ES-I3 (cell line): ENCODE measurements at regions not wholly inside any gene's neighbourhood (a gene's known extent, or its start where the extent isn't known, plus 50 kb on each side); places are given as distances from the start of the nearest gene placed in this dataset.
"Not testable (repeated sequence)": the region's sequence is repeated elsewhere in the genome, so short reads cannot be mapped to it uniquely, and the experiment has no call there.

Source experiments
- H3K36me3 ChIP-seq: 2 replicates; pipeline ENCODE4 v1.6.1; 2013; ENCODE audit warnings: mild to moderate bottlenecking, low read length, control low read depth, moderate library complexity; ENCODE audit not compliant: insufficient read depth
- H3K4me1 ChIP-seq: 2 replicates; pipeline ENCODE4 v1.6.1; 2013; ENCODE audit warnings: mild to moderate bottlenecking, control low read depth, low read length; ENCODE audit not compliant: insufficient read depth
- H3K9ac ChIP-seq: 2 replicates; pipeline ENCODE4 v1.6.1; 2013; ENCODE audit warnings: low read depth, mild to moderate bottlenecking, low read length, moderate library complexity
- H3K9me3 ChIP-seq: 2 replicates; pipeline ENCODE4 v1.6.1; 2013; ENCODE audit warnings: mild to moderate bottlenecking, low read length, moderate library complexity; ENCODE audit not compliant: control insufficient read depth, insufficient read depth

DNA sequence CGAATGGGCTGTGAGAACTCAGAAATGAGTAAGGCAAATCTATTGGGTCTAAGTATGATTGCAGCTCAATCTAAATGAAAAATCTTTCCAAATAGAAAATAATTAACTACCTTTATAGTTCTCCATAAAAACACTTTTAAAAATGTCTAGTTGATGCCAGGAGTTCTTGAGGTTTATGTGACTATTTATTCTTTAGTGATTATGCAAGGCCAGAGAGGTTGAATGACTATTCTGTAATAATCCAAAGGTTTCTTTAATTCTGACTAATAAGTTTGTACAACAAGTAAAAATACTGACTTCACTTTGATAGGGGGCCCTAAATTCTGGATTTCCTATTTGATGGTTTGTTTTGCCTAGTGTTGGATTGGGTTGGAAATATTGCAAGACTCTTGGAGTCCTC, 461.2 kb downstream of the EPM2A start:
- Histone ChIP-seq H3K9me3 (no peaks in the 10 kb centered on the region), H3K4me1 (no peaks in the 10 kb centered on the region), H3K36me3 (no peaks in the 10 kb centered on the region), H3K9ac (no peak overlapping the region)

DNA sequence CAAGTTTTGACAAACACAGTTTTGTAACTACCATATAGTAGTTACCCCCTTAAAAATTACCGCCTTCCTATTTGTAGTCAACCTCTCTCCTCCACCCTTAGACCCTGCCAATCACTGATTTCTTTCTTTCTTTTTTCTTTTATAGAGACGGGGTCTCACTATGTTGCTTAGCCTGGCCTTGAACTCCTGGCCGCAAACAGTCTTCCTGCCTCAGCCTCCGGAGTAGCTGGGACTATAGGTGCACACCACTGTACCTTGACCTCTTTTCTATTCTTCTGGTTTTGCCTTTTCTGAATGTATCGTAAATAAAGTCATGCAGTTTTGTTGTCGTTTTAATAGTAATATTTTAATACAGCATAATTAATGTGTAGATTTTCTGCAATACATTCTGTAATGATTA, 460.3 kb downstream of the EPM2A start:
- H3K9me3 ChIP-seq = no peaks in the 10 kb centered on the region
- H3K36me3 ChIP-seq = no peaks in the 10 kb centered on the region
- H3K9ac ChIP-seq = no peak overlapping the region
- H3K4me1 ChIP-seq = no peaks in the 10 kb centered on the region

DNA sequence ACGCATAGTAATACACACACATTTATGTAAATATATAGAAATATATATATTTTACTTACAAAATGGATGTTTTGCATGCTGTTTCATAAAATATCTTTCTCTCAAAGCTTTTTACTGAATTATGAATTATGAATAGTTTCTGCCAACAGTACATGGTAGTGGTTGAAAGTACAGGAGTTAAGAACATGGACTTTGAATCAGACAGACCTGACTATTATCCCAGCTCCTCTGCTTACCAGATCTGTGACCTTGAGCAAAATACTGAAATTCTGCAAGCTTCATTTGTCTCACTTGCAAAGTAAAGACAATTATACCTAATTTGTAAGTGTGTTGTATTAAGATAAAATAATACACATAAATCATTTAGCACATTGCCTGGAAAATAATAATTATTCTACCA, 459.5 kb downstream of the EPM2A start:
- Histone ChIP-seq H3K9me3 (no peaks in the 10 kb centered on the region), H3K4me1 (no peaks in the 10 kb centered on the region), H3K9ac (no peak overlapping the region), H3K36me3 (no peaks in the 10 kb centered on the region)

DNA sequence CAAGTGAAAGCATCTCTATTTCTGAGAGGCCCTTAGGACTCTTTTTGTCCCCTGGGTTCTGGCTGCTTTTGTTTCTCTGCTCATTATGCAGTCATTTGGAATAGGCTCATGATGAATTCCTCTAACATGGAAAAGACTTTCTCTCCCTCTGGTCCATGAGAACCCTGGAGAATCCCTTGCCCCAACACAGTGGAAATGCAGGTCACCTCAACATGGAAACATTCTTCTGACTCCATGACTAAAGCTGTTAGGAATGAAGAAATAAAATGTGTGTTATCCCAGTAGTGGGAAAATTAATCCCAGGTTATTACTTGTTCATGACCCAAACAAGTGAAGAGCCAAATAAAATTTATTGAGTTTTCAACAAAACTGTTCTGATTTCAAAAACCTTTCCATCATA, 458.6 kb downstream of the EPM2A start:
- Histone ChIP-seq H3K4me1 (no peaks in the 10 kb centered on the region), H3K9ac (no peak overlapping the region), H3K9me3 (no peaks in the 10 kb centered on the region), H3K36me3 (no peaks in the 10 kb centered on the region)

DNA sequence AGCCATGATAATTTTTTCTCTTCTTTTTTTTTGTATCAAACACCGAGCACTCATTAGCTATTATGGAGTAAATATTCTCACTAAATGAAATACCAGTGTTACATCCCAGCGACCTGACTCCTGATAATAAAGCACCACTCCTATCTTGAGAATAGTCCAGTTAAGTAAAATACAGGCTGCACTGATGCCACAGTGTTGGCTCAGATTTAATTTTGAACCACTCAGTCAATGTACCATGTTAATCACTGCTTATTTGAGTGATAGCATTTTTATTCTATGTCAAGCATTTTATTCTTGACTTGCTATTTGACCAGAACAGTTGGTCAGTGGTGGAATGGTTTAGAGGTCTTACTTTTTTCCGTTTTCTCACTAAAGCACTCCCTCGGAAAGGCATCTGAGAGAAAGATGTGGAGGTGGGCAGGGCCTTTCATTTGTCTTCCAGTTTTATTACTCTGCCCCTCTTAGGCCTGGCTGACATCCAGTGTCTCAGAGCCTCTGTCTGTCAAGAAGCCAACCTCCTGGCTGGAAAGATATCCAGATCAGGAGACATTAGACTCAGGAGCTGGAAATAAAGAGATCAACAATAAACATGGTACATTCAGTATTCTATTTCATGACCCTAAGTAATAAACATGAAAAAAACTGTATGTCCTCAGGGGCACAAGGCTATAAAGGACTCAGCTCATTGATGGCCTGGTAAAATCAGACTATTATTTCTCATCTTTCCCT, 457.8 kb downstream of the EPM2A start:
- no peaks in the 10 kb centered on the region for H3K9me3 ChIP-seq
- H3K4me1 ChIP-seq = no peaks in the 10 kb centered on the region
- H3K36me3 ChIP-seq = no peaks in the 10 kb centered on the region
- H3K9ac ChIP-seq = no peak overlapping the region

DNA sequence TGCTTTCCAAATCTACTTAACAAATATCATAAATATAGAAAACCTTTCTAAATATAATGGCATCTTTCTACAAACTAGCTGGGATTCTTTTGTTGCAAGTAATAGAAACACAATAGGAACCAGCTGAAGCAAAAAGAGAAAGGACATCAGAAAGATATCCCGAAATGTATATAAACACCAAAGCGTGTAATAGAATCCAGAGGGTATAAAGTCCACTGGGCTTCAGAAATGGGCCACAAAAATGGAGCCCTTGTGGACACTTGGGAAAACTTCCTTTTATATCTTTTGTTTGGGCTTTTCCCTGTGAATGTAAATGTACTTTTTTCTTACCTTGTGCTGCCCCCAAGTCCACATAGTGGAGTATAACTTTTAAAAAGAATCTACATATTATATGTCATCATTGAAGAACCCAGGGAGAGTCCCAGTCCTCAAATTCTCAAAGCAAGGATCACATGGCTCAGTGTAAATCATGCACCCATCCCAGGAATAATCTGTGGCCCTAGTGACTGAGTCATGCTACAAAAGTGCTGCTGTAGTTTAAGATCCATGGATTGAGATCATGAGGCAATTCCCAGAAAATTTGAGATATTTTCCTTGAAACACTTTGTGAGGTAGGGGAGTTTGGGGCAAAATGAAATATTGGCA, 457.0 kb downstream of the EPM2A start:
- H3K36me3 ChIP-seq = no peaks in the 10 kb centered on the region
- no peaks in the 10 kb centered on the region for H3K4me1 ChIP-seq
- no peak overlapping the region for H3K9ac ChIP-seq

DNA sequence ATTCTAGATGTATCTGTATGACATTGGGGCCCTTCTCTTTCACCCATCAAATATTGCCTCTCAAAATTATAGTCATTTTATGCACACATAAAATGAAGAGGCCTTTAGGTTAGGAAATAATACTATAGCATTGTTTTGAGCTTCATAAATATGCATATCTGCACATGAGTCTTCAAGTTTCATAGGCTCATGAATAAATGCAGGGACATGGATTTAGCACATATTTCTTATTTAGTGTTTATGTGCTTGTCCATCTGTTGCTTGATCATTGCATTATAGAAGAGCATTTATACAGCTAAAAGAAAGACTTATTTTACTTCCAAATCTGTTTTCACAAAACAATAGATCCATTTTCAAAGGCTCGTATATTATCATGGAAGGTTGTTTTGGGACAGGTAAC, 455.8 kb downstream of the EPM2A start:
- Histone ChIP-seq H3K9me3 (no peaks in the 10 kb centered on the region), H3K4me1 (no peaks in the 10 kb centered on the region), H3K36me3 (no peaks in the 10 kb centered on the region), H3K9ac (no peak overlapping the region)

More for the DNA sequence above, 457.0 kb downstream of the EPM2A start:
- no peaks in the 10 kb centered on the region for H3K9me3 ChIP-seq

DNA sequence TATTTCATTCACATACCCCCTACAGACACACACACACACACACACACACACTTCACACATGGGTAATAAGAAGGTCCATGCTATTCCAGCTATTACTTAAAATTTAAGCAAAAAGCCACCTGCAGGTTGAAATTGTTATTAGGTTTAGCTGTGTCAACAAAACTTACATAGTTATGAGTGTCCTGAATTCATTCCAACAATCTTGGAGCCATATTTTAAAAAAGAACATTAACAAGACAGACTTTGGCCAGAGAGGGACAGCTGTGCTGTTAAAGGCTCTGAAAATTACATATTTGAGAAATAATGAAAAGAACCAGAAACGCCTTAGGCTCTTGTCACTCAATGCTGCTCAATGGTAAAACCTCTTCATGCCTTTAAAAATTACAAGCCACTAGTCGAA, 455.3 kb downstream of the EPM2A start:
- Histone ChIP-seq H3K36me3 (no peaks in the 10 kb centered on the region), H3K9ac (no peak overlapping the region), H3K4me1 (no peaks in the 10 kb centered on the region), H3K9me3 (no peaks in the 10 kb centered on the region)

DNA sequence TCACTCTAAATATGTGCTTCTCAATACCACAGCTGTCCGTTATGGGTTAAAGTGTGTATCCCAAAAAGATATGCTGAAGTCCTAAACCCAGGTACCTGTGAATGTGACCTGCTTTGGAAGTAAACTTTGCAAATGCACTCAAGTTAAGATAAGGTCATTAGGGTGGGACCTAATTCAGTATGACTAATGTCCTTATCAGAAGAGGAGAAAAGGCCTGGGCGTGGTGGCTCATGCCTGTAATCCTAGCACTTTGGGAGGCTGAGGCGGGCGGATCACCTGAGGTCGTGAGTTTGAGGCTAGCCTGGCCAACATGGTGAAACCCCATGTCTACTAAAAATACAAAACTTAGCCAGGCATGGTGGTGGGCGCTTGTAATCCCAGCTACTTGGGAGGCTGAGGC, 452.1 kb downstream of the EPM2A start:
- H3K9me3 ChIP-seq, H3K36me3 ChIP-seq, H3K4me1 ChIP-seq, H3K9ac ChIP-seq: not testable (repeated sequence)

DNA sequence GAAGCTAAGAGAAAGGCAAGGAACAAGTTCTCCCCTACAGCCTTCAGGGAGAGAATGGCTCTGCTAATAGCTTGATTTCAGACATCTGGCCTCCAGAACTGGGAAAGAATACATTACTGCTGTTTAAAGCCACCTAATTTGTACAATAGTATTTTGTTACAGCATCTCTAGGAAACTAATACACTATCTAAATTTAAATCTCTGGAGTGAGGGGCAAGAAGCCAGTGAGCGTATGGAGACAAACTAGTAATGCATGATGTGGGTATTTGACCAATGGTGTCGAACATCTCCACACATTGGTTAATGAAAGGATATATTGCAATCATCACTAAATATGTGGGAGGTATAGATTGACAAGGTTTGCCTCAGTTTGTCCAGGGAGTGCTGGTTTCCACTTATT, 451.5 kb downstream of the EPM2A start:
- Histone ChIP-seq H3K9ac (no peak overlapping the region), H3K36me3 (no peaks in the 10 kb centered on the region), H3K4me1 (no peaks in the 10 kb centered on the region), H3K9me3 (no peaks in the 10 kb centered on the region)

DNA sequence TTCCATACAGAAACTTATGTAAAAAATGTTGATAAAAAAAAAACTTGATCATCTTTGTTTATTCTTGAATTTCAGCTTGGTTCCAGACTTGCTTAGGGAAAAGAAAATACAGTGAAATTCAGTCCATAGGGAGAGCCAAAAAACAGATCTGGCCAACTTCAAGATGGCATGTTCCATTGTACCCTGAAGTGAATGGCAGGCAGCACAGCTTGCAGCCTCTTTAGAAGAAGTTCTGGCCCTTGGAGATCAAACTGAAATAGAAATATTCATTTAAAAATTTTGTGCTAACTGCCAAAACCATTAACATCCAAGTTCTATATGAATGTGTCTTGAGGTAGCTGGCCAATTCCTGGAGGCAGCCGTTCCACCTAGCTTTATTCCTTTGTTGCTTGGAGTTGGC, 448.4 kb downstream of the EPM2A start:
- no peak overlapping the region for H3K9ac ChIP-seq
- H3K4me1 ChIP-seq = no peaks in the 10 kb centered on the region
- H3K36me3 ChIP-seq = no peaks in the 10 kb centered on the region
- no peaks in the 10 kb centered on the region for H3K9me3 ChIP-seq

DNA sequence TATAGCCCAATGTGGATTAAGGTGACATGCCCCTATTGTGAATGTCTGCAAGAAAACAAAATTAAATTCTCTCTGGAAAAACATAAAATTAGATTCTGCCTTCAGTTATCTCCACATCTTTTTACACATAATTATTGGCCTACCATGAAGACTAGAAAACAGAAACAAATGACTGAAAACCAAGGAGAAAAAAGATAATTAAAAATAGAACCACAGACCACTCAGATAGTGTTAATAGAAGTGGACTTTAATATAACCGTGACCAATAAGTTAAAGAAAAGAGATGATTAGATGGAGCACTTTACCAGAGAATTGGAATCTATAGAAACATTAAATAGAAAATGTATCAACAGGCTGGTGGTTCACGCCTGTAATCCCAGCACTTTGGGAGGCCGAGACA, 445.7 kb downstream of the EPM2A start:
- no peak overlapping the region for H3K9ac ChIP-seq
- H3K4me1 ChIP-seq = no peaks in the 10 kb centered on the region
- no peaks in the 10 kb centered on the region for H3K9me3 ChIP-seq
- H3K36me3 ChIP-seq = no peaks in the 10 kb centered on the region

DNA sequence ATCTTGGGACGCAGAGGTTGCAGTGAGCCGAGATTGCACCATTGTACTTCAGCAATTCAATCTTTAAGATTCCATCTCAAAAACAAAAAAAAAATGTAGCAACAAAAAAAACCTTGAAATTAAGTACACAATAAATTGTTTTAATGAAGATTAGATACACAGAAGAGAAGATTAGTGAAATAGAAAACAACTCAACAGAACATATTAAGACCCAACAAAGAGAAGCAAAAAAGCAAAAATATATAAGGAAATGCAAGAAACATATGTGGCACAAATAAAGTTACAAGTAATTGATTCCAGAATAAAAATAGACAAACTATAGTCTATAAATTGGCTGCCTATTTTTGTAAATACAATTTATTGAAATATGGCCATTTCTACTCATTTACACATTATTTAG, 445.2 kb downstream of the EPM2A start:
- no peaks in the 10 kb centered on the region for H3K9me3 ChIP-seq
- H3K9ac ChIP-seq = no peak overlapping the region
- H3K4me1 ChIP-seq = no peaks in the 10 kb centered on the region
- no peaks in the 10 kb centered on the region for H3K36me3 ChIP-seq

DNA sequence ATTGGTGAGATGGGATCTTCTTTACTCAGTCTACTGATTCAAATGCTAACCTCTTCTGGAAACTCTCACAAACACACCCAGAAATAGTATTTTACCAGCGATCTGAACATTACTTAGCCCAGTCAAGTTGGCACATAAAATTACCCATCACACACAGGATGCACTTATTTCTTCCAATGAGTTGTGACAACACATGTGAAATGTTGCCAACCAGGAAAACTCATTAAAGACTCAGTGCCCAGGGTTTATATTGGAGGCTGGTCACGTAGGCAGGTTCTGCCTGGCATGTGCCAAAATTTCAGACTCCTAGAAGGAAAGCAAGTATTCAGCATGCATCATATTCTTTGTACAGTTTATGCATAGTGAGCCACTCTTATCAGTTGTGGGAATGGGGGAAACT, 443.3 kb downstream of the EPM2A start:
- Histone ChIP-seq H3K4me1 (no peaks in the 10 kb centered on the region), H3K9me3 (no peaks in the 10 kb centered on the region), H3K9ac (no peak overlapping the region), H3K36me3 (no peaks in the 10 kb centered on the region)

DNA sequence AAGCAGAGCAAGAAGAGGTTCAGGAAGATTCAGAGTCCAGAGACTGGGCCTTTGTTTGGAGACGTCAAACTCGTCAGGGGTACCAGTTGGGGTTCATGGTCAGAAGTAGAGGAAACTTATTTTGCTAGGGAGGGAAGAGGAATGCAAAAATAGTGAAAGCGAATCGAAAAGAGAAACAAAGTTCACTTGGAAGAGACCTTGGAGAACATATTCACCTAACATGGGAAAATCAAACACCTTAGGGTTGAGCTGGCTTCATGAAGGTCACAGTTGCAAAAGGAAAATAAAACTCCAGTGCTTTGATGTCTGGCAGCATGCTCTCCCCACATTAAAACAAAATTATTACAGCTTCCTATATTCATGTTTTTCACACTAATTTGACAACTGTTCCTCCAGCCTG, 440.4 kb downstream of the EPM2A start:
- H3K9me3 ChIP-seq = no peaks in the 10 kb centered on the region
- H3K9ac ChIP-seq = no peak overlapping the region
- no peaks in the 10 kb centered on the region for H3K4me1 ChIP-seq
- H3K36me3 ChIP-seq = no peaks in the 10 kb centered on the region
